ENCODE measurements at regions not wholly inside any gene's neighbourhood (a gene's known extent, or its start where the extent isn't known, plus 50 kb on each side); places are given as distances from the start of the nearest gene placed in this dataset.

GRCh38 chr3:14322667-14323295 lies 79.6 kb upstream of the SLC6A6 start:
- Histone ChIP-seq H3K27me3 (replicated peaks in 1 of 4; ENCODE audit: control insufficient read depth in 3 of 4, extremely low read depth in 1 of 4, insufficient read depth in 3 of 4, low read length in 3 of 4) (no peaks in the 10 kb centered on the region), H3K27ac (ENCODE audit: low read depth, low read length) (no peak overlapping the region), H3K79me2 (ENCODE audit: control insufficient read depth in 1 of 2, insufficient read depth in 2 of 2, low read length in 2 of 2) (no peaks in the 10 kb centered on the region), H3K14ac (ENCODE audit: insufficient read length) (no peak overlapping the region), H3K36me3 (ENCODE audit: control insufficient read depth in 2 of 4, insufficient read depth in 4 of 4, low read length in 3 of 4) (no peaks in the 10 kb centered on the region), H3K4me2 (ENCODE audit: insufficient read depth in 1 of 2, low read depth in 2 of 2, low read length in 2 of 2) (no peak overlapping the region), H4K91ac (replicated peaks; ENCODE audit: insufficient read length, low read length) (no peak overlapping the region), H2AFZ (ENCODE audit: low read length) (no peak overlapping the region), H2BK20ac (ENCODE audit: low read length) (no peak overlapping the region), H3K4ac (replicated peaks; ENCODE audit: insufficient read length, low read depth, low read length) (no peak overlapping the region), H3K18ac (ENCODE audit: extremely low read depth, low read length) (peak overlapping the region; percentile 6; the same call in 1 of the 2 replicates), H4K8ac (ENCODE audit: extremely low read depth, insufficient read depth, low read length) (no peak overlapping the region), H2AK5ac (ENCODE audit: low read depth, low read length) (no peak overlapping the region), H2BK12ac (ENCODE audit: low read depth, low read length) (0 out of 2 replicates have a peak overlapping the region, but pooled peaks have one; percentile 45), H4K5ac (ENCODE audit: insufficient read length, low read depth, low read length) (no peak overlapping the region), H4K20me1 (replicated peaks in 1 of 2; ENCODE audit: control insufficient read depth in 1 of 2, insufficient read depth in 2 of 2, low read length in 2 of 2) (no peaks in the 10 kb centered on the region), H2BK15ac (ENCODE audit: low read length) (0 out of 2 replicates have a peak overlapping the region, but pooled peaks have one; percentile 36), H3K9me3 (ENCODE audit: insufficient read depth in 2 of 2, low read depth in 1 of 2, low read length in 1 of 2) (no peaks in the 10 kb centered on the region), H3K23ac (ENCODE audit: insufficient read length) (no peak overlapping the region), H2BK5ac (ENCODE audit: low read depth, low read length) (0 out of 2 replicates have a peak overlapping the region, but pooled peaks have one; percentile 27), H3K23me2 (ENCODE audit: low read depth, low read length) (no peaks in the 10 kb centered on the region; the same call in 1 of the 2 replicates), H3K9ac (replicated peaks in 1 of 4; ENCODE audit: extremely low read depth in 1 of 4, low read depth in 3 of 4, low read length in 3 of 4) (no peak overlapping the region), H3K79me1 (ENCODE audit: low read depth, low read length) (no peaks in the 10 kb centered on the region), H3K4me3 (ENCODE audit: extremely low read depth in 1 of 4, insufficient read depth in 2 of 4, low read depth in 3 of 4, low read length in 4 of 4) (no peak overlapping the region), H2BK120ac (replicated peaks; ENCODE audit: low read depth, low read length) (no peak overlapping the region), H3K4me1 (replicated peaks in 1 of 4; ENCODE audit: control insufficient read depth in 3 of 4, insufficient read depth in 4 of 4, low read length in 3 of 4) (peaks cover 0 to 10% (median 3%) of the 10 kb centered on the region in 4 experiments; a peak in 4 of 7 replicates), H3K56ac (replicated peaks; ENCODE audit: insufficient read length, low read depth, low read length) (no peak overlapping the region)
- POLR2A ChIA-PET (ENCODE audit: partially characterized antibody), result interaction anchor here (0.9 to 1.8 kb wide), 4 partner anchors 11 to 51 kb away, joined by 3 to 6 read pairs (median 3); no protein-coding TSS in a partner anchor
- CTCF ChIA-PET (ENCODE audit: partially characterized antibody), result interaction anchor here (0.8 to 2.0 kb wide), 8 partner anchors 9 to 186 kb away, joined by 3 to 6 read pairs (median 3); no protein-coding TSS in a partner anchor
- 86% methylated on average over 12 of the region's 12 CpGs; no CpG with 5 or more reads in 1 of the 2 experiments for WGBS, 2 experiments (ENCODE audit: extremely low coverage in 1 of 2, insufficient coverage in 1 of 2, insufficient read length in 1 of 2, insufficient replicate concordance in 2 of 2, low coverage in 1 of 2, low lambda C conversion rate in 2 of 2, missing lambda C conversion rate in 1 of 2)
- FAIRE-seq (no peak), DNase-seq (ENCODE audit: low read depth in 1 of 2, low spot score in 2 of 2) (no peak)
- TF ChIP-seq JUN (IDR thresholded peaks at IDR 0.05; ENCODE audit: low read depth, low read length), result no peak
- no peak for TF ChIP-seq ZNF274 (IDR thresholded peaks at IDR 0.05; ENCODE audit: borderline replicate concordance, extremely low read depth, low read length)
- TF ChIP-seq TCF12 (IDR thresholded peaks at IDR 0.05; ENCODE audit: low read depth, low read length), result no peak
- TF ChIP-seq EP300 (IDR thresholded peaks at IDR 0.05; ENCODE audit: borderline replicate concordance in 1 of 2, low read depth in 2 of 2, low read length in 2 of 2), result no peak
- no peak for TF ChIP-seq SRF (IDR thresholded peaks at IDR 0.05; ENCODE audit: low read depth, low read length)
- TF ChIP-seq SIRT6 (IDR thresholded peaks at IDR 0.05; ENCODE audit: low read length), result no peak
- TF ChIP-seq BACH1 (IDR thresholded peaks at IDR 0.05; ENCODE audit: low read length), result no peak
- no peak for TF ChIP-seq CEBPB (IDR thresholded peaks at IDR 0.05; ENCODE audit: low read depth, low read length)
- TF ChIP-seq POLR2AphosphoS5 (IDR thresholded peaks at IDR 0.05; ENCODE audit: low read depth, low read length), result no peak
- TF ChIP-seq RXRA (IDR thresholded peaks at IDR 0.05; ENCODE audit: insufficient read depth, low read depth, low read length), result no peak
- no peak for TF ChIP-seq BCL11A (IDR thresholded peaks at IDR 0.05; ENCODE audit: low read depth in 2 of 2, low read length in 2 of 2)
- no peak for TF ChIP-seq RFX5 (IDR thresholded peaks at IDR 0.05; ENCODE audit: borderline replicate concordance, low read depth, low read length)
- TF ChIP-seq CTBP2 (IDR thresholded peaks at IDR 0.05; ENCODE audit: borderline replicate concordance, insufficient read depth, insufficient read length, low read length), result no peak
- TF ChIP-seq POU5F1 (IDR thresholded peaks at IDR 0.05; ENCODE audit: low read depth, low read length), result no peak

Measured in H1 (cell line).